Neuronal stem cell (in vitro differentiated cells): ENCODE measurements at regions not wholly inside any gene's neighbourhood (a gene's known extent, or its start where the extent isn't known, plus 50 kb on each side); places are given as distances from the start of the nearest gene placed in this dataset.

Experiments used
- DNase-seq: peaks from one replicate; pipeline ENCODE4 v3.0.0-alpha.2; 2013; ENCODE audit warnings: low spot score
- H2AFZ ChIP-seq: one replicate; pipeline ENCODE4 v1.6.1; 2013; ENCODE audit warnings: mild to moderate bottlenecking, low read length, inconsistent platforms
- H2AK5ac ChIP-seq: 2 replicates; pipeline ENCODE4 v1.6.1; 2013; ENCODE audit warnings: low read depth, mild to moderate bottlenecking, inconsistent platforms, low read length, moderate library complexity, mixed read lengths
- H2BK120ac ChIP-seq: 2 replicates; pipeline ENCODE4 v1.6.1; 2013; ENCODE audit warnings: low read depth, mild to moderate bottlenecking, inconsistent platforms, low read length, moderate library complexity, mixed read lengths
- H2BK12ac ChIP-seq: one replicate; pipeline ENCODE4 v1.6.1; 2013; ENCODE audit warnings: low read length, inconsistent platforms
- H2BK15ac ChIP-seq: 2 replicates; pipeline ENCODE4 v1.6.1; 2013; ENCODE audit warnings: mild to moderate bottlenecking, low read length, inconsistent platforms, mixed read lengths
- H2BK5ac ChIP-seq: one replicate; pipeline ENCODE4 v1.6.1; 2013; ENCODE audit warnings: inconsistent platforms, mild to moderate bottlenecking, low read length, moderate library complexity
- H3K14ac ChIP-seq: one replicate; pipeline ENCODE4 v1.6.1; 2013; ENCODE audit warnings: low read length, inconsistent platforms
- H3K18ac ChIP-seq: 2 replicates; pipeline ENCODE4 v1.6.1; 2013; ENCODE audit warnings: low read length, inconsistent platforms
- H3K23ac ChIP-seq: 2 replicates; pipeline ENCODE4 v1.6.1; 2013; ENCODE audit warnings: low read depth, mild to moderate bottlenecking, mixed read lengths, low read length, inconsistent platforms; ENCODE audit not compliant: poor library complexity
- H3K27ac ChIP-seq: replicated peaks from 3 replicates; pipeline ENCODE4 v1.5.1; 2013; ENCODE audit warnings: low read length, inconsistent platforms
- H3K27me3 ChIP-seq, 3 experiments: 2 replicates each; pipeline ENCODE4 v1.6.1; 2013; ENCODE audit warnings: low read length in 3 of 3, mild to moderate bottlenecking in 2 of 3, inconsistent platforms in 1 of 3, low read depth in 1 of 3, mixed read lengths in 1 of 3, moderate library complexity in 1 of 3; ENCODE audit not compliant: control insufficient read depth in 3 of 3, insufficient read depth in 3 of 3
- H3K36me3 ChIP-seq, 2 donors: replicated peaks in 1 of 2; 2 replicates each; pipeline ENCODE4 v1.6.1; 2013; ENCODE audit warnings: low read length in 2 of 2; ENCODE audit not compliant: control insufficient read depth in 2 of 2, insufficient read depth in 2 of 2
- H3K4ac ChIP-seq: 2 replicates; pipeline ENCODE4 v1.6.1; 2013; ENCODE audit warnings: inconsistent platforms, mild to moderate bottlenecking, low read length, moderate library complexity
- H3K4me1 ChIP-seq, 2 donors: 1 replicate in 1 of 2; 2 replicates in 1 of 2; pipeline ENCODE4 v1.6.1; 2013; ENCODE audit warnings: low read length in 2 of 2, low read depth in 1 of 2; ENCODE audit not compliant: control insufficient read depth in 2 of 2, insufficient read depth in 1 of 2
- H3K4me2 ChIP-seq: one replicate; pipeline ENCODE4 v1.6.1; 2013; ENCODE audit warnings: mild to moderate bottlenecking, low read length, inconsistent platforms; ENCODE audit not compliant: insufficient read depth, poor library complexity, severe bottlenecking
- H3K4me3 ChIP-seq, 2 donors: 2 replicates each; pipeline ENCODE4 v1.5.1; 2013; ENCODE audit warnings: low read length in 2 of 2, mild to moderate bottlenecking in 2 of 2, inconsistent platforms in 1 of 2, moderate library complexity in 1 of 2
- H3K79me1 ChIP-seq: one replicate; pipeline ENCODE4 v1.6.1; 2013; ENCODE audit warnings: low read depth, mild to moderate bottlenecking, inconsistent platforms, low read length, moderate library complexity
- H3K9ac ChIP-seq: one replicate; pipeline ENCODE4 v1.6.1; 2013; ENCODE audit warnings: mild to moderate bottlenecking, low read depth, low read length, inconsistent platforms; ENCODE audit not compliant: poor library complexity
- H3K9me3 ChIP-seq, 2 donors: replicated peaks in 1 of 2; 2 replicates each; pipeline versions ENCODE3 to v1.6.1; 2013; ENCODE audit warnings: low read length in 2 of 2, mild to moderate bottlenecking in 2 of 2, inconsistent platforms in 1 of 2, low read depth in 1 of 2, mixed read lengths in 1 of 2, moderate library complexity in 1 of 2; ENCODE audit not compliant: control insufficient read depth in 2 of 2, insufficient read depth in 1 of 2
- H4K8ac ChIP-seq: one replicate; pipeline ENCODE4 v1.6.1; 2013; ENCODE audit warnings: low read depth, mild to moderate bottlenecking, inconsistent platforms, low read length, moderate library complexity
- H4K91ac ChIP-seq: one replicate; pipeline ENCODE4 v1.6.1; 2013; ENCODE audit warnings: low read length, low read depth, mild to moderate bottlenecking, inconsistent platforms; ENCODE audit not compliant: poor library complexity
- WGBS, 2 donors: extraction: QIAGEN DNeasy Blood & Tissue Kit; methylation state at CpG; one replicate each; pipeline ENCODE4 v1.1.7; 2013; ENCODE audit warnings: missing lambda C conversion rate in 2 of 2, mixed read lengths in 1 of 2; ENCODE audit not compliant: insufficient read length in 2 of 2, insufficient replicate concordance in 1 of 2; ENCODE audit errors: extremely low coverage in 2 of 2; 5-methylcytosine and 5-hydroxymethylcytosine counted together

GRCh38 chr4:166506051-166506450 is 633.0 kb downstream of the TLL1 start:
- Histone ChIP-seq H2AK5ac (no peak overlapping the region), H3K27me3 (no peaks in the 10 kb centered on the region), H3K4me1 (peaks cover 2 to 3% of the 10 kb centered on the region in 2 donors), H2BK15ac (no peak overlapping the region), H3K18ac (no peak overlapping the region), H3K4me3 (no peak overlapping the region), H2AFZ (peak overlapping the region; percentile 5), H3K14ac (no peak overlapping the region), H3K4me2 (no peak overlapping the region), H2BK12ac (no peak overlapping the region), H3K4ac (no peak overlapping the region), H4K8ac (no peak overlapping the region), H2BK120ac (no peak overlapping the region), H3K23ac (no peak overlapping the region), H3K27ac (no peak overlapping the region), H3K9ac (no peak overlapping the region), H3K9me3 (no peaks in the 10 kb centered on the region), H2BK5ac (no peak overlapping the region), H3K36me3 (no peaks in the 10 kb centered on the region), H3K79me1 (no peaks in the 10 kb centered on the region), H4K91ac (no peak overlapping the region)
- no peak for DNase-seq
- WGBS, 2 donors = no CpG with 5 or more reads among the region's 3 CpGs

GRCh38 chr4:166512267-166512666 is 639.2 kb downstream of the TLL1 start:
- Histone ChIP-seq H3K14ac (no peak overlapping the region), H2BK12ac (no peak overlapping the region), H3K9ac (no peak overlapping the region), H3K79me1 (no peaks in the 10 kb centered on the region), H3K9me3 (no peaks in the 10 kb centered on the region), H2AFZ (peak overlapping the region; percentile 49), H3K23ac (no peak overlapping the region), H3K27me3 (no peaks in the 10 kb centered on the region), H2AK5ac (no peak overlapping the region), H3K4me1 (no peaks in the 10 kb centered on the region), H4K8ac (no peak overlapping the region), H3K36me3 (no peaks in the 10 kb centered on the region), H4K91ac (no peak overlapping the region), H2BK5ac (no peak overlapping the region), H2BK15ac (no peak overlapping the region), H3K18ac (no peak overlapping the region), H3K4ac (no peak overlapping the region), H2BK120ac (no peak overlapping the region), H3K27ac (no peak overlapping the region), H3K4me3 (no peak overlapping the region), H3K4me2 (no peak overlapping the region)
- no CpG with 5 or more reads among the region's 5 CpGs for WGBS, 2 donors
- DNase-seq = no peak

- no peak overlapping the region for H3K4ac ChIP-seq
- peaks cover 0 to 13% of the 10 kb centered on the region in 2 donors for H3K4me1 ChIP-seq
- H3K23ac ChIP-seq = no peak overlapping the region
- no peak overlapping the region for H2BK12ac ChIP-seq
- H3K27ac ChIP-seq = no peak overlapping the region
- H2BK5ac ChIP-seq = no peak overlapping the region
- H2AK5ac ChIP-seq = no peak overlapping the region
- H3K27me3 ChIP-seq = no peaks in the 10 kb centered on the region
- H2BK15ac ChIP-seq = no peak overlapping the region
- no peak overlapping the region for H4K8ac ChIP-seq
- H3K4me2 ChIP-seq = no peak overlapping the region
- no peak for DNase-seq
- no peak overlapping the region for H2BK120ac ChIP-seq
- H3K9ac ChIP-seq = no peak overlapping the region
- no peak overlapping the region for H3K18ac ChIP-seq
- H4K91ac ChIP-seq = no peak overlapping the region
- WGBS, 2 donors = no CpG with 5 or more reads among the region's 2 CpGs
- H3K79me1 ChIP-seq = no peaks in the 10 kb centered on the region
- no peak overlapping the region for H2AFZ ChIP-seq
- H3K4me3 ChIP-seq = no peak overlapping the region
- no peaks in the 10 kb centered on the region for H3K36me3 ChIP-seq
- no peak overlapping the region for H3K14ac ChIP-seq
- H3K9me3 ChIP-seq = no peaks in the 10 kb centered on the region
Observed at GRCh38 chr4:166518315-166518714, 645.3 kb downstream of the TLL1 start.

- H3K27ac ChIP-seq = no peak overlapping the region
- no peak overlapping the region for H3K4me2 ChIP-seq
- no peak overlapping the region for H3K14ac ChIP-seq
- no peak overlapping the region for H3K4me3 ChIP-seq
- no peak for DNase-seq
- H2BK15ac ChIP-seq = no peak overlapping the region
- no peak overlapping the region for H2BK120ac ChIP-seq
- no peaks in the 10 kb centered on the region for H3K27me3 ChIP-seq
- no peak overlapping the region for H4K8ac ChIP-seq
- no peak overlapping the region for H2AK5ac ChIP-seq
- no peak overlapping the region for H3K4ac ChIP-seq
- no peak overlapping the region for H4K91ac ChIP-seq
- no peak overlapping the region for H2AFZ ChIP-seq
- H3K18ac ChIP-seq = no peak overlapping the region
- no peaks in the 10 kb centered on the region for H3K36me3 ChIP-seq
- no peak overlapping the region for H2BK5ac ChIP-seq
- no peak overlapping the region for H3K9ac ChIP-seq
- H3K79me1 ChIP-seq = no peaks in the 10 kb centered on the region
- WGBS, 2 donors = no CpG with 5 or more reads among the region's 3 CpGs
- no peak overlapping the region for H3K23ac ChIP-seq
- H3K4me1 ChIP-seq = peaks cover 0 to 13% of the 10 kb centered on the region in 2 donors
- H2BK12ac ChIP-seq = no peak overlapping the region
- H3K9me3 ChIP-seq = no peaks in the 10 kb centered on the region
Observed at GRCh38 chr4:166518776-166519175, 645.7 kb downstream of the TLL1 start.
